Left colon (tissue), 2 donors: ENCODE measurements at regions not wholly inside any gene's neighbourhood (a gene's known extent, or its start where the extent isn't known, plus 50 kb on each side); places are given as distances from the start of the nearest gene placed in this dataset.

Experiments used
- ATAC-seq: fragments of 200-7000 bp; cut with Tn5 transposase; one replicate; pipeline ENCODE4 v1.9.1; 2020; ENCODE audit warnings: mild to moderate bottlenecking, moderate library complexity
- DNase-seq, 2 donors: peaks; one replicate each; pipeline ENCODE4 v3.0.0-alpha.2; 2020
- intact Hi-C, 2 donors: fragments of 100-400 bp; cut with DNase I in 1 of 2; cut with micrococcal nuclease in 1 of 2; formaldehyde crosslinking; loops; one replicate each; pipeline versions ENCODE4 v1.11.2 to v1.14.0; 2022; cut with DNase I, micrococcal nuclease
- donor health status: DM: no; HTN: no; CAD: no.
- donor health status: DM: yes; HTN: yes; CAD: no.

DNA sequence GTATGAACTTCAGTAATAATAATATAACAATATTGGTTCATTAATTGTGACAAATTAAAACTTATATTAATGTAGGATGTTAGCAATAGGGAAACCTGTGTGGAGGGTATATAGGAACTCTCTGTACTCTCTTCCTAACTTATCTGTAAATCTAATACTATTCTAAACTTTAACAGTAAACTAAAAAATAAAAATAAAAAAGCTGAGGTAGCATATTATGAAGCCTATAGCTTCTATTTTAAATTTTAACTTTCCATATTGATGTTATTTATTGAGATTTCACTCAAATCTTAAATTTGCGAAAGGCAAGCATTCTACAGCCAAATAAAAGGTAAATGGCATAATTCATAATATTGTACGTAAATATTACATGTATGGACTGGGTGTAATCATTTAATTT is 326.4 kb downstream of the MEI4 start:
- no peak for DNase-seq
- no peak for ATAC-seq
- intact Hi-C loops: no loop called here

- DNase-seq: no peak
- intact Hi-C loops: no loop called here
- no peak for ATAC-seq
These were observed 333.7 kb downstream of the MEI4 start for GRCh38 chr6:77986380-77987034.

GRCh38 chr6:77987035-77987384 is 334.2 kb downstream of the MEI4 start:
- no peak for ATAC-seq
- DNase-seq: no peak
- intact Hi-C loops: no loop called here

- intact Hi-C loops: no loop called here
These were observed 357.3 kb downstream of the MEI4 start for GRCh38 chr6:78010130-78010529.

DNA sequence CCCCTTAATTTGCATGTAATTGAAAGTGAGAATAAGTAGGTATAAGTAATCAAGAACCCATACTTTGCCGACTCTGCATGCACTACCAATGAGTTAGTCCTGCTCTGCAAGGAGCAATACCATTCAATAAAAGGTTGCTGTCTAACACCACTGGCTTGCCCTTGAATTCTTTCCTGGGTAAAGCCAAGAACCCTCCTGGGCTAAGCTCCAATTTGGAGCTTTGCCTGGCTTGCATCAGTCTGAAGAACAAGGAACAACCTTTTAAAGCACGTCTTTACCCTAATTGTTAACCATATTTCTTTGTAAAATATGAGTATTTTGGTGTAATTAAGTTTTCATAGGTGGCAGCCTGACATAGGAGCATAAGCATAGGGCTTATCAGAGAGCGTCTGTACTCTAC is 367.7 kb downstream of the MEI4 start:
- intact Hi-C loops: no loop called here
- ATAC-seq (no peak), DNase-seq (no peak)

More at GRCh38 chr6:78010130-78010529, 357.3 kb downstream of the MEI4 start:
- DNase-seq (no peak), ATAC-seq (no peak)

DNA sequence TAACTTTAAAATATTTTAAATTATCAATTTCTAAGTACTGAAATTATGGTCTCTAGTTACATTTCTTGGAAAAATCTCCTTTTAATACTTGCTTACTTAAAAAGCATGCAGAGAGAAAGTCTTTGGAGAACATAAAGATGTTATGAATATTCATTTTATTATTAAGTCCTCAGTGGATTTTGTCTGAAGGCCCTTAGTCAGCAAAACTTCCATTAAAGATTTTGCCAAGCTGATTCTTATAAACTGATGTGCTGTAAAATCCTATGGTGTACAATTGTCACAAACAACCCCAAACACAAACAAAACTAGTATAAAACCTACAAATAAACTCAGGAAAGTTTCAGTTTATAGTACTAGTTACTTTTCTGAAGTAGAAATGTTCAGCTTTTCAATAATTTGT is 372.7 kb downstream of the MEI4 start:
- ATAC-seq: no peak
- intact Hi-C loops: no loop called here
- no peak for DNase-seq

DNA sequence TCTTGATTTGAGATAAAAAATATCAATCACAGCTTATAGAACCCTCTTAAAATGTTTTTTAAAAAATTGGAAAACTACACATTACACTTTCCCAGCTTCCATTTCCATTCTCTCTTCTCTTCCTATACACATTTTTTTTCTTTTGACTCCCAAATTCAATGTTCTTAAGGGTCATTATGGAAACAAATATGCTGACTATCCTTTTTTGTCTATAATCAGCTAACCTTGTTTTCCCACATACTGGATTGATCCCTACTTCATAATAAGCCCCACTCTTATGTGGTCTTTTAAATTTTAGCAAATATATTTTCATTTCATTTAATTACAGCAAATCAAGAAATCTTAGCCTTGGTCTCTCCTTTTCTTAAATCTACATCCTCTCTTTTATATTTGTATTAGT is 378.4 kb downstream of the MEI4 start:
- ATAC-seq (no peak), DNase-seq (no peak)
- intact Hi-C loops: no loop called here

GRCh38 chr6:78059171-78059570 is 406.3 kb downstream of the MEI4 start:
- DNase-seq (no peak), ATAC-seq (no peak)
- intact Hi-C loops: no loop called here

GRCh38 chr6:78062993-78063392 is 410.2 kb downstream of the MEI4 start:
- DNase-seq (no peak), ATAC-seq (no peak)
- intact Hi-C loops: no loop called here

DNA sequence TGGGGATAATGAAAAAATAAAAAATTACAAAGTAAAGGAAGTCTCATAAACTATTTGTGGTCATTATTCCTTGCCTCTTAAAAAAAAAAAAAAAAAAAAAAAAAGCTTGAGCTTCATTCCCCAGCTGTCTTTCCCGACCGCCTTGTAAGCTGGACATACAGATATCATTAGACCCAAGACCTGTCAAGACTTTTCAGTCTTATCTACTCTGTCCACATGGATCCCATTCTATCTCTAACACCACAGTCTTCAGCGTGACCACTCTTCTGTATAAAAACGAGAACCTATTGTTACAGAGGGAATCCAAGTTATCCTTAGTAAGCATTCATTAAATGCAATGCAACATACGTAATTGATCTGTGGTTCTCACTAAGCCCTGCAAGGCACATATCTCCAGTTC is 423.5 kb downstream of the MEI4 start:
- intact Hi-C loops: no loop called here
- ATAC-seq (no peak), DNase-seq (no peak)

- intact Hi-C loops: no loop called here
- no peak for ATAC-seq
These were observed 436.7 kb downstream of the MEI4 start for GRCh38 chr6:78089531-78089930.

GRCh38 chr6:78093906-78094305 is 441.1 kb downstream of the MEI4 start:
- ATAC-seq (no peak), DNase-seq (no peak)
- intact Hi-C loops: no loop called here

More at GRCh38 chr6:78089531-78089930, 436.7 kb downstream of the MEI4 start:
- no peak for DNase-seq

GRCh38 chr6:78101387-78101786 is 448.5 kb downstream of the MEI4 start:
- DNase-seq (no peak), ATAC-seq (no peak)
- intact Hi-C loops: no loop called here

DNA sequence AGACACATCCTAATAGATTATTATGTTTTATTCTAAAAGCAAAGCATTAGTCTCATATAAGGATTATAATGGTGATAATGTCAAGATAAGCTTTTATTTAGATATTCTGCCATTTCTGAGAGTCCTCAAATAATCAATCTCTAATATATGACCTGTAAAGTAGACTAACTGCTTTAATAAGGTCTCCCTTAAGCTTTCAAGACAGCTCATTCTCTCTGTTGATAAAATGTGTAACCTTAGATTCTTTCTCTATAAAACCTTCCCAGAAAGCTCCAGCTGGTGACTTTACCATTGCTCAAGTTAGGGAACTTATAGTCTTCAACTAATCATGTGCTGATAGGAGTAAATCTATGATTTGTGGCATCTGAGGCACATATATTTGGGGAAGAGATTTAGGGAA is 457.8 kb downstream of the MEI4 start:
- DNase-seq (no peak), ATAC-seq (no peak)
- intact Hi-C loops: no loop called here

GRCh38 chr6:78117966-78118365 is 465.1 kb downstream of the MEI4 start:
- DNase-seq: no peak
- intact Hi-C loops: no loop called here

DNA sequence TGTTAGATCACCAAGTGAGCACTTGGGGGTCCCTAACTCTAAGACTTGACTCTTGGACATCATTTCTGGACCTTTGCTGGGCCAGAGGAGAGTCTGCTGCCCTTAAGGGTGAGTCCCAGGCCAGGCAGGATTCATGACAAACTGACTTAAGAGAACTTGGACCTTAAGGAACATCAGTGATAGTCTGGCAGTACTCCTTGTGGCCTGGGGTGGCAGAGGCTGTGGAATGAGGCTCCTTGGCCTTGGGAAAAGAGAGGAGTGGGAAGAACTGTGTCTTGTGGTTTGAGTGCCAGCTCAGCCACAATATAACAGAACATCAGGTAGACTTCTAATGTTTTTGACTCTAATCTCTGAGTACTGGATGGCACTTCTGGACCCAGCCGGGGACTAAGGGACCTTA is 478.7 kb downstream of the MEI4 start:
- DNase-seq (no peak), ATAC-seq (no peak)
- intact Hi-C loops: no loop called here

More at GRCh38 chr6:78117966-78118365, 465.1 kb downstream of the MEI4 start:
- ATAC-seq: no peak

- intact Hi-C loops: no loop called here
- DNase-seq (no peak), ATAC-seq (no peak)
These were observed 480.0 kb downstream of the MEI4 start for GRCh38 chr6:78132671-78133410.

GRCh38 chr6:78150425-78150824 is 497.6 kb downstream of the MEI4 start:
- DNase-seq: no peak
- ATAC-seq: no peak
- intact Hi-C loops: no loop called here

GRCh38 chr6:78153976-78154375 is 501.1 kb downstream of the MEI4 start:
- DNase-seq (no peak), ATAC-seq (no peak)
- intact Hi-C loops: no loop called here

DNA sequence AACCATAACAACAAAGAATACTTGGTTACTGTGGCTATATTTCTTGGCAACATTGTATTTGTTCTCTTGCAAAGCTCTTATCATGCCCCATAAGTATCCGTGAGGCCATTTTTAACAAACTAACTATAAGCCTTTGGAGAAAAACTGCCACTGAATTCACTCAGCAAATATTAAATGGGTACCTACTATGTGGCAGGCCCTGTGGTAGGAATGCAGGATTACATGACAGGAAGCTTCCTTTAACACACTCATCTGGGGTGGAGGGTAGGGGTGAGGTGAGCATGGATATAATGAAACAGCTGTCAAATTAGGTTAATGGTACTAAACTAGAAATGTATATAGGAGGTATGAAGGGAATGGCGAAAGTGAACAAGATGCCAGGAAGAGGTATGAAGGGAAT is 504.8 kb downstream of the MEI4 start:
- intact Hi-C loops: no loop called here
- DNase-seq (no peak), ATAC-seq (no peak)

- no peak for ATAC-seq
- DNase-seq: no peak
- intact Hi-C loops: no loop called here
These were observed 536.1 kb downstream of the MEI4 start for GRCh38 chr6:78188891-78189290.
